ENCODE measurements at regions not wholly inside any gene's neighbourhood (a gene's known extent, or its start where the extent isn't known, plus 50 kb on each side); places are given as distances from the start of the nearest gene placed in this dataset.

DNA sequence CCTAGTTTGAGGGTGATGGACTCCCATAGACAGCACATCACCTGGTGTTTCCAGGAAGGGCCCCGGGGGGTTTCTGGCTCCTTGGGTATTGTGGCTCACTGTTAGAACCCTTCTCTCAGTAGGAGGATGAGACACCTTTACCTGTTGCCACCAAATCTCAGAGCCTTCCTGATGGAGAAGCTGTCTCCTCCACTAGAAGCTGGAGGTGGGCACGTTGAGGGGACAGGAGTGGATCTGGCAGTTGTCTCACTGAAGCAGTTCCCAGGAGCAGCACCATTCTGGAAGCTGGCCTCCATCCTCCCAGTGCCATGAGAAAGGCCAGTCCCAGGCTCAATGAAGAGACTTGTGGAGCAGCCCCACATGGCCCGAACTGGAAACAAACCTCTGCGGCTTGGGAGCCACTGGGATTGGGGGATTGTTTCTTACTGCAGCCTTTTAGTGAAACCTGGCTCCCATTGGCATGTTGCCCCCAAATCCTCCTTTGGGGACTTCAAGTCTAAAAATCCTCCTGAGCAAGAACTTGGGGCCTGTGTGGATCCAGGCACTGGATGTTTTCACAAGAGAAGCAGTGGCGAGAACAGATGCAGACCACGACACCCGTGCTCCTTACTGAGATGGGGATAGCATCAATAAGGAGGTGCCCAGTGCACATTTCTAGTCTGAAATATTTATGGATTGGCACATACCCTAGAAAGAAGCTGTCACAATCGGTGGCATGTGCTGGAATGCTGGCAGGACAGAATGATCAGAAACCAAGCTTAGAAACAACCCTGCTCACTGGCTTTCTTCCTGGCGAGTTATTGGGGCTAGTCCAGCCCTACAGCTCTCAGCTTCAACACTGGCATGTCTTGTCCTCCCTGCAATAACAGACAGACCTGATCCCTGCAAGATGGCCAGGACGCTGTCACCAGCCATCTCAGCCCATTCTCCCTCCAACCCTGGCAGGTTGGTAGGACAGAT lies 223.7 kb upstream of the AJAP1 start:
- Histone ChIP-seq H3K27me3 (peaks cover 0 to 3% (median 0%) of the 10 kb centered on the region in 4 donors), H3K9me3 (no peaks in the 10 kb centered on the region), H3K36me3 (no peaks in the 10 kb centered on the region), H3K4me3 (no peak overlapping the region), H3K4me1 (no peaks in the 10 kb centered on the region), H3K27ac (replicated peaks in 1 of 4) (no peak overlapping the region)
- intact Hi-C loops (cut with DNase I) = no loop called here
- TF ChIP-seq POLR2AphosphoS5 (IDR thresholded peaks at IDR 0.05) (no peak), EP300 (IDR thresholded peaks at IDR 0.05) (no peak), POLR2A (IDR thresholded peaks at IDR 0.05; ENCODE audit: low read depth) (no peak)
- TF ChIP-seq, protein P1, sequence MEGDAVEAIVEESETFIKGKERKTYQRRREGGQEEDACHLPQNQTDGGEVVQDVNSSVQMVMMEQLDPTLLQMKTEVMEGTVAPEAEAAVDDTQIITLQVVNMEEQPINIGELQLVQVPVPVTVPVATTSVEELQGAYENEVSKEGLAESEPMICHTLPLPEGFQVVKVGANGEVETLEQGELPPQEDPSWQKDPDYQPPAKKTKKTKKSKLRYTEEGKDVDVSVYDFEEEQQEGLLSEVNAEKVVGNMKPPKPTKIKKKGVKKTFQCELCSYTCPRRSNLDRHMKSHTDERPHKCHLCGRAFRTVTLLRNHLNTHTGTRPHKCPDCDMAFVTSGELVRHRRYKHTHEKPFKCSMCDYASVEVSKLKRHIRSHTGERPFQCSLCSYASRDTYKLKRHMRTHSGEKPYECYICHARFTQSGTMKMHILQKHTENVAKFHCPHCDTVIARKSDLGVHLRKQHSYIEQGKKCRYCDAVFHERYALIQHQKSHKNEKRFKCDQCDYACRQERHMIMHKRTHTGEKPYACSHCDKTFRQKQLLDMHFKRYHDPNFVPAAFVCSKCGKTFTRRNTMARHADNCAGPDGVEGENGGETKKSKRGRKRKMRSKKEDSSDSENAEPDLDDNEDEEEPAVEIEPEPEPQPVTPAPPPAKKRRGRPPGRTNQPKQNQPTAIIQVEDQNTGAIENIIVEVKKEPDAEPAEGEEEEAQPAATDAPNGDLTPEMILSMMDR (IDR thresholded peaks at IDR 0.05) = no peak
- 85% methylated on average over 6 of the region's 10 CpGs for WGBS
- no peak for DNase-seq (ENCODE audit: extremely low spot score)

- WGBS = 77% methylated on average over 4 of the region's 6 CpGs
- no peak for DNase-seq (ENCODE audit: extremely low spot score)
Observed at GRCh38 chr1:4431491-4431890, 222.9 kb upstream of the AJAP1 start.

DNA sequence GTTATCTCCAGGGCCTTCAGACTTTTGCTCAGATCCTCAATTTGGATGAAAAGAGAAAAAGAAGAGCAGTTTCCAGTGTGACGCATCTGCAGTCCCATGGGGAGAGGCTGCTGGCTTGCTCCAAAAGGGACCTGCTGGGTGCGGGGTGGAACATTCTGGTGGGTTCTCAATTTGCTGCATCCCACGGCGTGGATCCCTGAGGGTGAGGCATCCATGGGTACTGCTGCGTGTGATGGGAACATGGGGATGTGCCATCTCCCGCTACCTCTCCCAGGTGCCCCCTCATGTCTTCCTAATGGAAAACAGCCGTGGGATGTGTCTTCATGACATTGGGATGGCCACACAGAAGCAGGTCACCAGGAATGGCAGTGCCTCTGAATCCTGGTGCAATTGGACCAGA lies 221.3 kb upstream of the AJAP1 start:
- Histone ChIP-seq H3K36me3 (no peaks in the 10 kb centered on the region), H3K27ac (replicated peaks in 1 of 4) (no peak overlapping the region), H3K4me1 (no peaks in the 10 kb centered on the region), H3K9me3 (no peaks in the 10 kb centered on the region), H3K4me3 (no peak overlapping the region), H3K27me3 (no peaks in the 10 kb centered on the region)
- WGBS = 87% methylated on average over 7 of the region's 7 CpGs
- TF ChIP-seq POLR2AphosphoS5 (IDR thresholded peaks at IDR 0.05) (no peak), EP300 (IDR thresholded peaks at IDR 0.05) (no peak)
- TF ChIP-seq, protein P1 (IDR thresholded peaks at IDR 0.05) = no peak
- intact Hi-C loops (cut with DNase I) = no loop called here
- no peak for DNase-seq (ENCODE audit: extremely low spot score)

More at GRCh38 chr1:4431491-4431890, 222.9 kb upstream of the AJAP1 start:
- TF ChIP-seq, protein P1 (IDR thresholded peaks at IDR 0.05) = no peak
- TF ChIP-seq POLR2A (IDR thresholded peaks at IDR 0.05; ENCODE audit: low read depth) (no peak), POLR2AphosphoS5 (IDR thresholded peaks at IDR 0.05) (no peak), EP300 (IDR thresholded peaks at IDR 0.05) (no peak)
- Histone ChIP-seq H3K4me3 (no peak overlapping the region), H3K36me3 (no peaks in the 10 kb centered on the region), H3K27me3 (no peaks in the 10 kb centered on the region), H3K27ac (replicated peaks in 1 of 4) (no peak overlapping the region), H3K4me1 (no peaks in the 10 kb centered on the region), H3K9me3 (no peaks in the 10 kb centered on the region)
- intact Hi-C loops (cut with DNase I) = no loop called here

- 88% methylated on average over 5 of the region's 5 CpGs for WGBS
- H3K4me1 ChIP-seq = no peaks in the 10 kb centered on the region
- peaks cover 0 to 48% (median 1%) of the 10 kb centered on the region in 4 donors for H3K27me3 ChIP-seq
- H3K9me3 ChIP-seq = no peaks in the 10 kb centered on the region
- DNase-seq (ENCODE audit: extremely low spot score) = no peak
- TF ChIP-seq, protein P1 (IDR thresholded peaks at IDR 0.05) = no peak
- TF ChIP-seq POLR2A (IDR thresholded peaks at IDR 0.05; ENCODE audit: low read depth) (no peak), EP300 (IDR thresholded peaks at IDR 0.05) (no peak), POLR2AphosphoS5 (IDR thresholded peaks at IDR 0.05) (no peak)
- H3K4me3 ChIP-seq = no peak overlapping the region
- no peaks in the 10 kb centered on the region for H3K36me3 ChIP-seq
- intact Hi-C loops (cut with DNase I) = no loop called here
- H3K27ac ChIP-seq (replicated peaks in 1 of 4) = no peak overlapping the region
Observed at GRCh38 chr1:4444086-4444485, 210.3 kb upstream of the AJAP1 start.
